B cell (primary cell): ENCODE measurements at regions not wholly inside any gene's neighbourhood (a gene's known extent, or its start where the extent isn't known, plus 50 kb on each side); places are given as distances from the start of the nearest gene placed in this dataset.

Experiments
- ATAC-seq: fragments of 200-7000 bp; cut with Tn5 transposase; one replicate; pipeline ENCODE4 v1.10.0; 2021; ENCODE audit warnings: low read depth, mild to moderate bottlenecking, moderate number of reproducible peaks, moderate library complexity
- CTCF ChIA-PET: fragments of 350-600 bp; sonication (Branson Sonifier 250); formaldehyde crosslinking; loops from one replicate; lab custom pipeline; 2021; ENCODE audit warnings: antibody characterized with exemption, inconsistent platforms; lab: Charles Lee
- POLR2A ChIA-PET: fragments of 350-600 bp; sonication (Branson Sonifier 250); formaldehyde crosslinking; loops from one replicate; lab custom pipeline; 2021; ENCODE audit warnings: antibody characterized with exemption; lab: Charles Lee
- DNase-seq: peaks from one replicate; pipeline ENCODE4 v3.0.0; 2013
- H2AFZ ChIP-seq: 2 replicates; pipeline ENCODE4 v1.6.1; 2012; ENCODE audit warnings: mild to moderate bottlenecking, low read depth, low read length; ENCODE audit not compliant: insufficient read depth, poor library complexity, severe bottlenecking
- H3K27ac ChIP-seq, 2 donors: 1 replicate in 1 of 2; 2 replicates in 1 of 2; pipeline ENCODE4 v1.5.1; 2012 to 2013; ENCODE audit warnings: low read length in 2 of 2, mild to moderate bottlenecking in 2 of 2, moderate library complexity in 1 of 2
- H3K27me3 ChIP-seq, 4 experiments: fragments of 200-600 bp in 1 of 4; sonication (generic) in 1 of 4; replicated peaks in 1 of 4; 1 replicate in 2 of 4; 2 replicates in 2 of 4; pipeline versions ENCODE4 v1.6.1 to v1.7.0; 2013 to 2016; ENCODE audit warnings: low read length in 3 of 4, mild to moderate bottlenecking in 2 of 4, mixed read lengths in 1 of 4, moderate library complexity in 1 of 4; ENCODE audit not compliant: insufficient read depth in 4 of 4, control insufficient read depth in 3 of 4; ENCODE audit errors: control extremely low read depth in 1 of 4
- H3K36me3 ChIP-seq, 2 experiments: replicated peaks in 1 of 2; 1 replicate in 1 of 2; 2 replicates in 1 of 2; pipeline versions ENCODE4 v1.6.1 to v1.7.1; 2013; ENCODE audit warnings: low read length in 1 of 2; ENCODE audit not compliant: insufficient read depth in 2 of 2, control insufficient read depth in 1 of 2; ENCODE audit errors: control extremely low read depth in 1 of 2, extremely low read depth in 1 of 2
- H3K4me1 ChIP-seq, 2 donors: fragments of 200-600 bp in 1 of 2; sonication (generic) in 1 of 2; 1 replicate in 1 of 2; 2 replicates in 1 of 2; pipeline versions ENCODE4 v1.5.1 to v1.6.1; 2013 to 2017; ENCODE audit warnings: low read length in 2 of 2; ENCODE audit not compliant: control insufficient read depth in 2 of 2, insufficient read depth in 2 of 2
- H3K4me2 ChIP-seq: replicated peaks from 2 replicates; pipeline ENCODE3; 2012; ENCODE audit warnings: mild to moderate bottlenecking, low read depth, low read length; ENCODE audit not compliant: poor library complexity, severe bottlenecking
- H3K4me3 ChIP-seq, 5 experiments: fragments of 200-600 bp in 1 of 5; sonication (generic) in 1 of 5; 1 replicate in 3 of 5; 2 replicates in 2 of 5; pipeline versions ENCODE4 v1.5.1 to v1.7.0; 2011 to 2016; ENCODE audit warnings: low read length in 4 of 5, mild to moderate bottlenecking in 4 of 5, low read depth in 2 of 5, control low read depth in 1 of 5, moderate library complexity in 1 of 5; ENCODE audit not compliant: insufficient read depth in 1 of 5; ENCODE audit errors: control extremely low read depth in 1 of 5, extremely low read depth in 1 of 5
- H3K79me2 ChIP-seq: fragments of 200-600 bp; sonication (generic); one replicate; pipeline ENCODE4 v1.6.0; 2016; ENCODE audit warnings: low read length; ENCODE audit not compliant: control insufficient read depth, insufficient read depth
- H3K9ac ChIP-seq: fragments of 200-600 bp; sonication (generic); 2 replicates; pipeline ENCODE4 v1.6.1; 2017; ENCODE audit warnings: mild to moderate bottlenecking, low read length, moderate library complexity
- H3K9me3 ChIP-seq, 3 donors: one replicate each; pipeline versions ENCODE4 v1.6.1 to v1.7.1; 2013; ENCODE audit warnings: low read length in 2 of 3; ENCODE audit not compliant: control insufficient read depth in 2 of 3, insufficient read depth in 1 of 3; ENCODE audit errors: control extremely low read depth in 1 of 3
- H4K20me1 ChIP-seq: 2 replicates; pipeline ENCODE4 v1.6.0; 2012; ENCODE audit warnings: mild to moderate bottlenecking, low read length; ENCODE audit not compliant: insufficient read depth, control insufficient read depth, poor library complexity, severe bottlenecking
- H3K27ac Mint-ChIP-seq: one replicate; pipeline ENCODE4 v1.8.0; 2021; ENCODE audit warnings: mixed read lengths
- H3K27me3 Mint-ChIP-seq: one replicate; pipeline ENCODE4 v1.8.0; 2021; ENCODE audit warnings: mixed read lengths
- H3K4me1 Mint-ChIP-seq: one replicate; pipeline ENCODE4 v1.8.0; 2021; ENCODE audit warnings: mixed read lengths
- H3K4me3 Mint-ChIP-seq: one replicate; pipeline ENCODE4 v1.8.0; 2021; ENCODE audit warnings: mixed read lengths
- H3K9me3 Mint-ChIP-seq: one replicate; pipeline ENCODE4 v1.8.0; 2022; ENCODE audit warnings: mixed read lengths; ENCODE audit not compliant: insufficient read depth
- EZH2 ChIP-seq: IDR thresholded peaks from 2 replicates; pipeline ENCODE4 v1.6.1; 2012; ENCODE audit warnings: borderline replicate concordance, low read depth, mild to moderate bottlenecking, moderate library complexity, low read length; ENCODE audit not compliant: insufficient read depth, poor library complexity, severe bottlenecking
- WGBS: methylation state at CpG from one replicate; pipeline ENCODE4 v1.1.5; 2013; ENCODE audit warnings: missing lambda C conversion rate; ENCODE audit not compliant: insufficient coverage; 5-methylcytosine and 5-hydroxymethylcytosine counted together
- intact Hi-C: fragments of 100-400 bp; cut with micrococcal nuclease; formaldehyde crosslinking; loops from one replicate; pipeline ENCODE4 v1.10.0; 2022
- TF ChIP-seq, protein P1 (sequence below): fragments of 200-600 bp; IDR thresholded peaks from one replicate; pipeline ENCODE4 v1.8.0; 2022; ENCODE audit warnings: antibody characterized with exemption, mild to moderate bottlenecking

DNA sequence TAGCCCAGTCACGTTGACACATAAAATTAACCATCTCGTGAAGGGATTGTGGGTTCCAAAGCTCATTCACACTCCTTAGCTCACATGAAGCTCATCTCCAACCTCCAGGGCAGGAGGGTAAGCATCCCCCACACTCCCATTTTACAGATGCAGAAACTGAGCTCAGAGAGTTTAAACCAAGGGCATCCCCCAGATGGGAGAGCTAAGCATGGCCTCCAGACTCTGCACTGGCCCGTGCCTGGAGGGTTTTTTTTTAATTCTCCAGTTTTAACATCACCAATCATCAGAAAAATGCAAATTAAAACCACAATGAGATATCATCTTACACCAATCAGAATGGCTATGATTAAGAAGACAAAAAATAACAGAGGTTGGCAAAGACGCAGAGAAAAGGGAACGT lies 53.3 kb upstream of the TCF7L2 start:
- no peaks in the 10 kb centered on the region for H3K4me1 ChIP-seq
- intact Hi-C loops: no loop called here
- ATAC-seq (no peak), DNase-seq (no peak)
- Mint-ChIP-seq H3K4me3 (no peak overlapping the region), H3K27ac (no peak overlapping the region), H3K27me3 (peaks cover 8% of the 10 kb centered on the region), H3K9me3 (peaks cover 3% of the 10 kb centered on the region), H3K4me1 (no peaks in the 10 kb centered on the region)
- no peak overlapping the region for H3K4me3 ChIP-seq
- H3K9ac ChIP-seq: no peak overlapping the region
- no peak overlapping the region for H3K27ac ChIP-seq
- 80% methylated on average over 3 of the region's 5 CpGs for WGBS
- TF ChIP-seq, protein P1, sequence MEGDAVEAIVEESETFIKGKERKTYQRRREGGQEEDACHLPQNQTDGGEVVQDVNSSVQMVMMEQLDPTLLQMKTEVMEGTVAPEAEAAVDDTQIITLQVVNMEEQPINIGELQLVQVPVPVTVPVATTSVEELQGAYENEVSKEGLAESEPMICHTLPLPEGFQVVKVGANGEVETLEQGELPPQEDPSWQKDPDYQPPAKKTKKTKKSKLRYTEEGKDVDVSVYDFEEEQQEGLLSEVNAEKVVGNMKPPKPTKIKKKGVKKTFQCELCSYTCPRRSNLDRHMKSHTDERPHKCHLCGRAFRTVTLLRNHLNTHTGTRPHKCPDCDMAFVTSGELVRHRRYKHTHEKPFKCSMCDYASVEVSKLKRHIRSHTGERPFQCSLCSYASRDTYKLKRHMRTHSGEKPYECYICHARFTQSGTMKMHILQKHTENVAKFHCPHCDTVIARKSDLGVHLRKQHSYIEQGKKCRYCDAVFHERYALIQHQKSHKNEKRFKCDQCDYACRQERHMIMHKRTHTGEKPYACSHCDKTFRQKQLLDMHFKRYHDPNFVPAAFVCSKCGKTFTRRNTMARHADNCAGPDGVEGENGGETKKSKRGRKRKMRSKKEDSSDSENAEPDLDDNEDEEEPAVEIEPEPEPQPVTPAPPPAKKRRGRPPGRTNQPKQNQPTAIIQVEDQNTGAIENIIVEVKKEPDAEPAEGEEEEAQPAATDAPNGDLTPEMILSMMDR: no peak
- no peak for TF ChIP-seq EZH2
- CTCF ChIA-PET: no interaction called here
- H3K79me2 ChIP-seq: no peaks in the 10 kb centered on the region
- no peaks in the 10 kb centered on the region for H3K9me3 ChIP-seq
- no peak overlapping the region for H2AFZ ChIP-seq
- no peak overlapping the region for H3K4me2 ChIP-seq
- no peaks in the 10 kb centered on the region for H3K27me3 ChIP-seq
- H3K36me3 ChIP-seq: no peaks in the 10 kb centered on the region
- POLR2A ChIA-PET: no interaction called here
- H4K20me1 ChIP-seq: no peaks in the 10 kb centered on the region

- ChIA-PET POLR2A (no interaction called here), CTCF (no interaction called here)
- WGBS: 85% methylated on average over 17 of the region's 24 CpGs
- H3K79me2 ChIP-seq: no peaks in the 10 kb centered on the region
- Mint-ChIP-seq H3K4me3 (no peak overlapping the region), H3K9me3 (no peaks in the 10 kb centered on the region), H3K27ac (no peak overlapping the region), H3K4me1 (no peaks in the 10 kb centered on the region), H3K27me3 (peaks cover 12% of the 10 kb centered on the region)
- intact Hi-C loops: no loop called here
- DNase-seq (no peak), ATAC-seq (no peak)
- no peak overlapping the region for H2AFZ ChIP-seq
- TF ChIP-seq EZH2: no peak
- TF ChIP-seq, protein P1: no peak
- H3K4me1 ChIP-seq: no peaks in the 10 kb centered on the region
- no peak overlapping the region for H3K4me3 ChIP-seq
- no peak overlapping the region for H3K27ac ChIP-seq
- no peaks in the 10 kb centered on the region for H3K36me3 ChIP-seq
- H3K4me2 ChIP-seq: no peak overlapping the region
- H3K27me3 ChIP-seq: no peaks in the 10 kb centered on the region
- no peaks in the 10 kb centered on the region for H4K20me1 ChIP-seq
- no peak overlapping the region for H3K9ac ChIP-seq
- no peaks in the 10 kb centered on the region for H3K9me3 ChIP-seq
Measured at GRCh38 chr10:112898540-112899390, 51.3 kb upstream of the TCF7L2 start.
